ENCODE measurements at regions not wholly inside any gene's neighbourhood (a gene's known extent, or its start where the extent isn't known, plus 50 kb on each side); places are given as distances from the start of the nearest gene placed in this dataset.

DNA sequence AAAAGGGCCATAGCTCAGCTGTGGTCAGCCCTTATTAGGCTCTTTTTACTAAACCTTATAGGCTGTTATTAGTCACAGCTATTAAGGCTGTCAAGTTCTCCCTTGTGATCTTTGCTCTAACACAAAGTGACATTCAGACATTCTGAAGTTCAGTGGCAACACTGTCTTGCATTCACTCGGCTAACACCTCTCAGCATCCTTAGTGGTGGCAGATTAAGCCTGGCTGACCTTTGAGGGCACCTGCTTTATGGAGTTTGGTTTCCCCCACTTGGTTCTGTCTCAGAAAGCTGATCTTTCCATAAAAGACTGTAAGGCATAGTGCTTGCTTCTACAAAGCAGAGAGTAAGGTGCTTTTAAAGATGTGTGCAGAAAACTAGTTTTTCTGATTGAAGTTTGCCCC lies 677.4 kb upstream of the TMEM132C start:
- TF ChIP-seq MXI1 (conservative IDR thresholded peaks at IDR 0.05; ENCODE audit: poor library complexity, severe bottlenecking): no peak
- TF ChIP-seq REST (IDR thresholded peaks at IDR 0.05; ENCODE audit: borderline replicate concordance): no peak
- TF ChIP-seq CTCF (IDR thresholded peaks at IDR 0.05; ENCODE audit: poor library complexity, severe bottlenecking): no peak
- no peak for TF ChIP-seq RAD21 (conservative IDR thresholded peaks at IDR 0.05)
- TF ChIP-seq EP300 (conservative IDR thresholded peaks at IDR 0.05; ENCODE audit: poor library complexity, severe bottlenecking): no peak
- TF ChIP-seq POLR2AphosphoS5 (IDR thresholded peaks at IDR 0.05): no peak
- no peak for TF ChIP-seq EZH2 (IDR thresholded peaks at IDR 0.05; ENCODE audit: borderline replicate concordance, insufficient read depth, low read length, poor library complexity, severe bottlenecking)
- TF ChIP-seq SMC3 (conservative IDR thresholded peaks at IDR 0.05; ENCODE audit: poor library complexity): no peak
- TF ChIP-seq TAF1 (IDR thresholded peaks at IDR 0.05; ENCODE audit: low read depth): no peak
